GM03348 (cell line): ENCODE measurements at regions not wholly inside any gene's neighbourhood (a gene's known extent, or its start where the extent isn't known, plus 50 kb on each side); places are given as distances from the start of the nearest gene placed in this dataset.
A peak's percentile ranks its signal among the peaks of the same experiment; 100 is the strongest.
"Not testable (repeated sequence)": the region's sequence is repeated elsewhere in the genome, so short reads cannot be mapped to it uniquely, and the experiment has no call there.

Experiments used
- DNase-seq: peaks from one replicate; pipeline ENCODE4 v3.0.0; 2012; ENCODE audit warnings: low spot score

GRCh38 chr2:51774606-51775005, 742.7 kb upstream of the NRXN1 start:
- DNase-seq = not testable (repeated sequence)

- no peak for DNase-seq
Measured at GRCh38 chr2:51760441-51760840, 728.5 kb upstream of the NRXN1 start.

GRCh38 chr2:51758081-51758480, 726.1 kb upstream of the NRXN1 start:
- DNase-seq = no peak

GRCh38 chr2:51734115-51734514, 702.2 kb upstream of the NRXN1 start:
- peak; percentile 30 for DNase-seq

- no peak for DNase-seq
Measured at GRCh38 chr2:51723691-51724090, 691.8 kb upstream of the NRXN1 start.

GRCh38 chr2:51722311-51722710, 690.4 kb upstream of the NRXN1 start:
- no peak for DNase-seq

GRCh38 chr2:51720826-51721225, 688.9 kb upstream of the NRXN1 start:
- DNase-seq = no peak

GRCh38 chr2:51718881-51719280, 686.9 kb upstream of the NRXN1 start:
- DNase-seq = no peak

GRCh38 chr2:51717312-51717711, 685.4 kb upstream of the NRXN1 start:
- peak; percentile 51 for DNase-seq

- DNase-seq = no peak
Measured at GRCh38 chr2:51711766-51712165, 679.8 kb upstream of the NRXN1 start.

GRCh38 chr2:51710222-51710621, 678.3 kb upstream of the NRXN1 start:
- DNase-seq = no peak

GRCh38 chr2:51707625-51708024, 675.7 kb upstream of the NRXN1 start:
- no peak for DNase-seq

GRCh38 chr2:51706220-51706619, 674.3 kb upstream of the NRXN1 start:
- DNase-seq = no peak

- no peak for DNase-seq
Measured at GRCh38 chr2:51705417-51705816, 673.5 kb upstream of the NRXN1 start.

GRCh38 chr2:51698021-51698420, 666.1 kb upstream of the NRXN1 start:
- no peak for DNase-seq

- DNase-seq = no peak
Measured at GRCh38 chr2:51697095-51697494, 665.2 kb upstream of the NRXN1 start.

GRCh38 chr2:51695531-51695930, 663.6 kb upstream of the NRXN1 start:
- peak; percentile 52 for DNase-seq

GRCh38 chr2:51693640-51694039, 661.7 kb upstream of the NRXN1 start:
- peak; percentile 2 for DNase-seq

GRCh38 chr2:51681854-51682253, 649.9 kb upstream of the NRXN1 start:
- DNase-seq = no peak

- DNase-seq = no peak
Measured at GRCh38 chr2:51673628-51674027, 641.7 kb upstream of the NRXN1 start.

GRCh38 chr2:51667679-51668078, 635.7 kb upstream of the NRXN1 start:
- DNase-seq = no peak

- no peak for DNase-seq
Measured at GRCh38 chr2:51662187-51662586, 630.3 kb upstream of the NRXN1 start.

- no peak for DNase-seq
Measured at GRCh38 chr2:51657849-51658248, 625.9 kb upstream of the NRXN1 start.

GRCh38 chr2:51650769-51651168, 618.8 kb upstream of the NRXN1 start:
- no peak for DNase-seq

- DNase-seq = no peak
Measured at GRCh38 chr2:51649366-51649765, 617.4 kb upstream of the NRXN1 start.
